ENCODE measurements at regions not wholly inside any gene's neighbourhood (a gene's known extent, or its start where the extent isn't known, plus 50 kb on each side); places are given as distances from the start of the nearest gene placed in this dataset.

- no peak overlapping the region for H3K27ac ChIP-seq (ENCODE audit: extremely low read length, insufficient read depth, low read length)
- H3K4me3 ChIP-seq (replicated peaks in 1 of 3; ENCODE audit: insufficient read depth in 1 of 3, low read depth in 2 of 3, low read length in 3 of 3), result no peak overlapping the region
- no peaks in the 10 kb centered on the region for H4K20me1 ChIP-seq (ENCODE audit: insufficient read depth, low read length)
- H3K27me3 ChIP-seq (ENCODE audit: control insufficient read depth in 1 of 2, insufficient read depth in 2 of 2, low read length in 2 of 2), result peaks cover 5 to 20% of the 10 kb centered on the region in 2 experiments; a peak in 4 of 5 replicates
- H3K4me1 ChIP-seq (ENCODE audit: insufficient read depth, low read length), result no peaks in the 10 kb centered on the region
- WGBS (ENCODE audit: low lambda C conversion rate), result 19% methylated on average over 3 of the region's 5 CpGs
- FAIRE-seq (no peak), ATAC-seq (no peak), DNase-seq (ENCODE audit: low spot score) (no peak)
- no peak overlapping the region for H3K4me2 ChIP-seq (ENCODE audit: low read depth, low read length)
- no peaks in the 10 kb centered on the region for H3K9me3 ChIP-seq (ENCODE audit: low read length)
- BruUV-seq (replicated peaks), result no TSS peak
- no peaks in the 10 kb centered on the region for H3K79me2 ChIP-seq (ENCODE audit: insufficient read depth, low read length)
- intact Hi-C loops (cut with micrococcal nuclease; ENCODE audit: unreplicated experiment) (no loop called here), in situ Hi-C loops (cut with HindIII; ENCODE audit: extremely low pct_ligation_motif_present, low pct_unique_long_range_greater_than_20kb) (no loop called here)
- CTCF ChIA-PET (ENCODE audit: low intra/inter-chr PET ratio, low total read pairs), result no interaction called here
- H3K36me3 ChIP-seq (replicated peaks in 1 of 2; ENCODE audit: control insufficient read depth in 1 of 2, insufficient read depth in 2 of 2, low read length in 2 of 2), result no peaks in the 10 kb centered on the region
- no peak overlapping the region for H3K9ac ChIP-seq (ENCODE audit: insufficient read depth, low read depth, low read length)
- no peak for TF ChIP-seq ZBTB7A (CRISPR knock-in tag; IDR thresholded peaks at IDR 0.05)
- no peak for TF ChIP-seq SP4 (CRISPR knock-in tag; IDR thresholded peaks at IDR 0.05)
- no peak for TF ChIP-seq ZNF335 (CRISPR knock-in tag; IDR thresholded peaks at IDR 0.05)
- no peak for TF ChIP-seq CSRNP2 (CRISPR knock-in tag; conservative IDR thresholded peaks at IDR 0.05; ENCODE audit: low read depth)
- TF ChIP-seq ZNF383 (CRISPR knock-in tag; IDR thresholded peaks at IDR 0.05; ENCODE audit: borderline replicate concordance), result no peak
- no peak for TF ChIP-seq CREB3 (CRISPR knock-in tag; IDR thresholded peaks at IDR 0.05)
- TF ChIP-seq TFDP1 (CRISPR knock-in tag; IDR thresholded peaks at IDR 0.05; ENCODE audit: borderline replicate concordance), result no peak
- no peak overlapping the region for H2AFZ ChIP-seq (ENCODE audit: low read length)
- POLR2A ChIA-PET, result no interaction called here
Measured at GRCh38 chr11:119996556-119996955, 141.4 kb downstream of the TRIM29 start.

Data from HepG2 (cell line).